Stimulated activated CD4-positive, alpha-beta T cell treated with anti-CD3 and anti-CD28 coated beads, Interleukin-15, amount 100 ng/mL, for 48 hours (primary cell): ENCODE measurements at regions not wholly inside any gene's neighbourhood (a gene's known extent, or its start where the extent isn't known, plus 50 kb on each side); places are given as distances from the start of the nearest gene placed in this dataset.
"Not testable (repeated sequence)": the region's sequence is repeated elsewhere in the genome, so short reads cannot be mapped to it uniquely, and the experiment has no call there.

Experiments used
- DNase-seq, 2 donors: peaks; one replicate each; pipeline ENCODE4 v3.0.0-alpha.2; 2020; ENCODE audit warnings: low read depth in 2 of 2

GRCh38 chr20:47983642-47984041 lies 198.4 kb upstream of the SULF2 start:
- not testable (repeated sequence) for DNase-seq

GRCh38 chr20:47982574-47983360 lies 197.5 kb upstream of the SULF2 start:
- no peak for DNase-seq

GRCh38 chr20:47981222-47981621 lies 195.9 kb upstream of the SULF2 start:
- DNase-seq: no peak

GRCh38 chr20:47980336-47981177 lies 195.3 kb upstream of the SULF2 start:
- DNase-seq: no peak

- DNase-seq: not testable (repeated sequence)
Observed at GRCh38 chr20:47979361-47980095, 194.2 kb upstream of the SULF2 start.

- not testable (repeated sequence) for DNase-seq
Observed at GRCh38 chr20:47978428-47979120, 193.3 kb upstream of the SULF2 start.

GRCh38 chr20:47977789-47978252 lies 192.5 kb upstream of the SULF2 start:
- not testable (repeated sequence) for DNase-seq

GRCh38 chr20:47977017-47977788 lies 191.9 kb upstream of the SULF2 start:
- not testable (repeated sequence) for DNase-seq

GRCh38 chr20:47974234-47974878 lies 189.1 kb upstream of the SULF2 start:
- DNase-seq: no peak

- DNase-seq: no peak
Observed at GRCh38 chr20:47973519-47974233, 188.4 kb upstream of the SULF2 start.

- DNase-seq: no peak
Observed at GRCh38 chr20:47972916-47973309, 187.6 kb upstream of the SULF2 start.

GRCh38 chr20:47972297-47972915 lies 187.1 kb upstream of the SULF2 start:
- not testable (repeated sequence) for DNase-seq

- DNase-seq: no peak
Observed at GRCh38 chr20:47971058-47971791, 185.9 kb upstream of the SULF2 start.

- no peak for DNase-seq
Observed at GRCh38 chr20:47970282-47970903, 185.1 kb upstream of the SULF2 start.

- no peak for DNase-seq
Observed at GRCh38 chr20:47969426-47969825, 184.1 kb upstream of the SULF2 start.

- DNase-seq: no peak
Observed at GRCh38 chr20:47968541-47969310, 183.4 kb upstream of the SULF2 start.

GRCh38 chr20:47964149-47964548 lies 178.9 kb upstream of the SULF2 start:
- no peak for DNase-seq
